Breast epithelium (tissue), 3 donors: ENCODE measurements at regions not wholly inside any gene's neighbourhood (a gene's known extent, or its start where the extent isn't known, plus 50 kb on each side); places are given as distances from the start of the nearest gene placed in this dataset.

Experiments
- CTCF ChIP-seq, 3 donors: fragments of 450-650 bp; IDR thresholded peaks; one replicate each; pipeline ENCODE4 v1.5.1; 2016 to 2017; ENCODE audit warnings: antibody characterized with exemption in 3 of 3, mild to moderate bottlenecking in 3 of 3, moderate library complexity in 3 of 3
- POLR2A ChIP-seq: fragments of 450-650 bp; IDR thresholded peaks from one replicate; pipeline ENCODE4 v1.6.1; 2016; ENCODE audit warnings: antibody characterized with exemption, mild to moderate bottlenecking, moderate library complexity

- TF ChIP-seq POLR2A: no peak
- no peak for TF ChIP-seq CTCF (IDR thresholded peaks at IDR 0.05)
Measured at GRCh38 chr6:170231293-170232185, 59.3 kb downstream of the DLL1 start.
